ENCODE measurements at regions not wholly inside any gene's neighbourhood (a gene's known extent, or its start where the extent isn't known, plus 50 kb on each side); places are given as distances from the start of the nearest gene placed in this dataset.

- ChIA-PET CTCF (no interaction called here), POLR2A (ENCODE audit: unreplicated experiment) (no interaction called here)
- TF ChIP-seq EZH2 (IDR thresholded peaks at IDR 0.05; ENCODE audit: low read length, unreplicated experiment), result no peak
- no peak for TF ChIP-seq CTCF (conservative IDR thresholded peaks at IDR 0.05; ENCODE audit: low read depth, low read length)
- no peak for TF ChIP-seq EZH2phosphoT487 (IDR thresholded peaks at IDR 0.05; ENCODE audit: borderline replicate concordance, low read length)
- no TSS peak for BruUV-seq (replicated peaks)
- no peak for DNase-seq
- Histone ChIP-seq H3K79me2 (ENCODE audit: low read length) (no peaks in the 10 kb centered on the region), H3K27ac (ENCODE audit: low read length) (no peak overlapping the region), H4K20me1 (ENCODE audit: low read length) (no peaks in the 10 kb centered on the region), H3K9ac (ENCODE audit: low read length) (no peak overlapping the region), H3K9me3 (ENCODE audit: low read length) (no peaks in the 10 kb centered on the region), H3K36me3 (ENCODE audit: low read depth, low read length) (no peaks in the 10 kb centered on the region), H3K27me3 (ENCODE audit: low read length) (peaks cover 42% of the 10 kb centered on the region), H3K4me1 (ENCODE audit: insufficient read depth, low read length) (no peaks in the 10 kb centered on the region), H3K4me2 (ENCODE audit: low read length) (no peak overlapping the region), H3K4me3 (ENCODE audit: low read length) (no peak overlapping the region), H2AFZ (ENCODE audit: low read length) (no peak overlapping the region), H3K9me2 (replicated peaks; ENCODE audit: low read length) (no peaks in the 10 kb centered on the region), H3F3A (ENCODE audit: low read length, unreplicated experiment) (no peaks in the 10 kb centered on the region)
- no peak for ATAC-seq
- intact Hi-C loops (cut with micrococcal nuclease), result no loop called here
Measured at GRCh38 chr1:96178053-96178452, 543.5 kb upstream of the PTBP2 start.

DNA sequence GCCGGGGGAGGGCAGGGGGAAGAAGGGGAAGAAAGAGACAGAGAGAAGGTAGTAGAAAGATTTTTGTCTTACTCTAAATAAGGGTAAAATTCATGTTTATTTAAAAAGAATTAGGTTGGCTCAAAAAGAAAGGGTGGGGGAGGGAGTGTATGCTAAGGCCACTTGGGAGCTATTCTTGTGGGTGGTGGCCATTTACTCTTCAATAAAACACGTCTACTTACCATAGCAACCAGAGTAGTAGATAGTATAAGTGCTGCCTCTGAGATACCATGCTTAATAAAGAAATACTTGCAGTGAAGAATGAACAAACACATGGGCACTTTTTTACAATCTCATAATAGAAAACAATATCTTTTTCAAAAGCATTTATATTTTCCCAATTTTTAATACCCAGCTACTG is 538.1 kb upstream of the PTBP2 start:
- no peaks in the 10 kb centered on the region for H3K36me3 ChIP-seq (ENCODE audit: low read depth, low read length)
- no peak for ATAC-seq
- BruUV-seq (replicated peaks), result no TSS peak

GRCh38 chr1:96183928-96184327 is 537.7 kb upstream of the PTBP2 start:
- intact Hi-C loops (cut with micrococcal nuclease), result no loop called here

More for the DNA sequence above, 538.1 kb upstream of the PTBP2 start:
- Histone ChIP-seq H3K9ac (ENCODE audit: low read length) (no peak overlapping the region), H3F3A (ENCODE audit: low read length, unreplicated experiment) (no peaks in the 10 kb centered on the region), H3K4me2 (ENCODE audit: low read length) (no peak overlapping the region), H3K4me1 (ENCODE audit: insufficient read depth, low read length) (no peaks in the 10 kb centered on the region), H3K79me2 (ENCODE audit: low read length) (no peaks in the 10 kb centered on the region), H3K4me3 (ENCODE audit: low read length) (no peak overlapping the region), H3K9me2 (replicated peaks; ENCODE audit: low read length) (no peaks in the 10 kb centered on the region), H2AFZ (ENCODE audit: low read length) (no peak overlapping the region), H3K27ac (ENCODE audit: low read length) (no peak overlapping the region), H3K9me3 (ENCODE audit: low read length) (0 out of 2 replicates have a peak, but pooled peaks cover 3% of the 10 kb centered on the region), H3K27me3 (ENCODE audit: low read length) (peaks cover 54% of the 10 kb centered on the region), H4K20me1 (ENCODE audit: low read length) (no peaks in the 10 kb centered on the region)
- TF ChIP-seq EZH2 (IDR thresholded peaks at IDR 0.05; ENCODE audit: low read length, unreplicated experiment) (no peak), CTCF (conservative IDR thresholded peaks at IDR 0.05; ENCODE audit: low read depth, low read length) (no peak), EZH2phosphoT487 (IDR thresholded peaks at IDR 0.05; ENCODE audit: borderline replicate concordance, low read length) (no peak)
- intact Hi-C loops (cut with micrococcal nuclease), result no loop called here
- DNase-seq, result no peak
- ChIA-PET POLR2A (ENCODE audit: unreplicated experiment) (no interaction called here), CTCF (no interaction called here)

More at GRCh38 chr1:96183928-96184327, 537.7 kb upstream of the PTBP2 start:
- no peak for ATAC-seq
- H2AFZ ChIP-seq (ENCODE audit: low read length), result no peak overlapping the region
- H3K27ac ChIP-seq (ENCODE audit: low read length), result no peak overlapping the region
- H3K79me2 ChIP-seq (ENCODE audit: low read length), result no peaks in the 10 kb centered on the region
- no peaks in the 10 kb centered on the region for H3F3A ChIP-seq (ENCODE audit: low read length, unreplicated experiment)
- ChIA-PET CTCF (no interaction called here), POLR2A (ENCODE audit: unreplicated experiment) (no interaction called here)
- H3K4me2 ChIP-seq (ENCODE audit: low read length), result no peak overlapping the region
- no peak for TF ChIP-seq EZH2 (IDR thresholded peaks at IDR 0.05; ENCODE audit: low read length, unreplicated experiment)
- no peak for TF ChIP-seq CTCF (conservative IDR thresholded peaks at IDR 0.05; ENCODE audit: low read depth, low read length)
- no peak for TF ChIP-seq EZH2phosphoT487 (IDR thresholded peaks at IDR 0.05; ENCODE audit: borderline replicate concordance, low read length)
- H3K27me3 ChIP-seq (ENCODE audit: low read length), result peaks cover 52% of the 10 kb centered on the region
- no peaks in the 10 kb centered on the region for H3K36me3 ChIP-seq (ENCODE audit: low read depth, low read length)
- no peaks in the 10 kb centered on the region for H3K9me2 ChIP-seq (replicated peaks; ENCODE audit: low read length)
- 0 out of 2 replicates have a peak, but pooled peaks cover 3% of the 10 kb centered on the region for H3K9me3 ChIP-seq (ENCODE audit: low read length)
- no peaks in the 10 kb centered on the region for H4K20me1 ChIP-seq (ENCODE audit: low read length)
- H3K4me1 ChIP-seq (ENCODE audit: insufficient read depth, low read length), result no peaks in the 10 kb centered on the region
- BruUV-seq (replicated peaks), result no TSS peak
- H3K4me3 ChIP-seq (ENCODE audit: low read length), result no peak overlapping the region
- H3K9ac ChIP-seq (ENCODE audit: low read length), result no peak overlapping the region
- no peak for DNase-seq
